ENCODE measurements at regions not wholly inside any gene's neighbourhood (a gene's known extent, or its start where the extent isn't known, plus 50 kb on each side); places are given as distances from the start of the nearest gene placed in this dataset.

GRCh38 chr11:56808326-56808725 lies 59.8 kb upstream of the OR9G4 start:
- no peaks in the 10 kb centered on the region for H3K36me3 ChIP-seq
- H3K9me3 ChIP-seq: no peaks in the 10 kb centered on the region
- no peak for TF ChIP-seq CTCF (IDR thresholded peaks at IDR 0.05)
- intact Hi-C loops (cut with DNase I; ENCODE audit: low total_unique reads): no loop called here
- no peaks in the 10 kb centered on the region for H3K4me1 ChIP-seq
- DNase-seq: no peak
- no peaks in the 10 kb centered on the region for H3K27me3 ChIP-seq
- no peak overlapping the region for H3K27ac ChIP-seq
- no peak overlapping the region for H3K4me3 ChIP-seq

- Histone ChIP-seq H3K4me3 (no peak overlapping the region), H3K36me3 (no peaks in the 10 kb centered on the region), H3K9me3 (no peaks in the 10 kb centered on the region), H3K27me3 (peaks cover 0 to 3% of the 10 kb centered on the region in 2 donors), H3K27ac (no peak overlapping the region), H3K4me1 (no peaks in the 10 kb centered on the region)
- DNase-seq: no peak
- no peak for TF ChIP-seq CTCF (IDR thresholded peaks at IDR 0.05)
- intact Hi-C loops (cut with DNase I; ENCODE audit: low total_unique reads): no loop called here
These were observed 51.3 kb upstream of the OR9G4 start for GRCh38 chr11:56799691-56800210.
